ENCODE measurements at regions not wholly inside any gene's neighbourhood (a gene's known extent, or its start where the extent isn't known, plus 50 kb on each side); places are given as distances from the start of the nearest gene placed in this dataset.
"Not testable (repeated sequence)": the region's sequence is repeated elsewhere in the genome, so short reads cannot be mapped to it uniquely, and the experiment has no call there.

DNA sequence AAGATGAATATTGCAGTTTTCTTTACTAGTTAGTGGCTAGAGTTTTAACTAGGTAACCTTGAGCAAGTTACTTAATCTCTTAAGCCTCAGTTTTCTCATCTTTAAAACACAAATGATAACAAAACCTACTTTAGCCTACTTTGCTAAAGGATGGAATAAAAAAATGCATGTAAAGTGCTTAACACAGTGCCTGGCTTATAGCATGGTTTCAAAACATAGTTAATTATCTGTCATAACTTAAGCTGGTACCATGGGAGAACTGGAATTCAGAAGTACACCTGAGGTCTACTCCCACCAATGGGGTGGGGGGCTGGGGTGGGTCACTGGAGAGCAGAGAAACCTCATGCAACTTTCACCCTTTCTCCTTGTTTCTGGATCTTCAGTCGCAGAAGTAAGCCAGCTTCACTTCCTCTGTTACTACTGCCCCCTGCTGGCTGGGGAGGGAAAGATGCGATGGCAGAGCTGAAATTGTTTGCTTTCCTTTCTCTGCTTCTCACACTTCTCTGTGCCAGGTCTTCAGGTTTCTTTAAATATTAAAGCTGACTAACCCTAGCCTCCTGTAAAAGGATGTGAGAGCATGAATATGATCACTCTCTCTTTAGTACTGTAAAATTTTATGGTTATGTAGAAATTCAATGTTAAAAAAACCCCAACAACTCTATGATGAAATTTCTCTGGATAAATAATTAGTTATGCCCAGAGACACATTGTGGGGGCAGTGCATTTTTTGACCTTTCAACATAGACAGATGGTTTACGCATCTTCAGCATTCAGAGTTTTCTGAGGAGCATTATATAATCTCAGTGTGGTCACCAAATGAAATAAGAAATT lies 324.2 kb downstream of the HLX start:
- DNase-seq (ENCODE audit: low spot score): peak; percentile 70

DNA sequence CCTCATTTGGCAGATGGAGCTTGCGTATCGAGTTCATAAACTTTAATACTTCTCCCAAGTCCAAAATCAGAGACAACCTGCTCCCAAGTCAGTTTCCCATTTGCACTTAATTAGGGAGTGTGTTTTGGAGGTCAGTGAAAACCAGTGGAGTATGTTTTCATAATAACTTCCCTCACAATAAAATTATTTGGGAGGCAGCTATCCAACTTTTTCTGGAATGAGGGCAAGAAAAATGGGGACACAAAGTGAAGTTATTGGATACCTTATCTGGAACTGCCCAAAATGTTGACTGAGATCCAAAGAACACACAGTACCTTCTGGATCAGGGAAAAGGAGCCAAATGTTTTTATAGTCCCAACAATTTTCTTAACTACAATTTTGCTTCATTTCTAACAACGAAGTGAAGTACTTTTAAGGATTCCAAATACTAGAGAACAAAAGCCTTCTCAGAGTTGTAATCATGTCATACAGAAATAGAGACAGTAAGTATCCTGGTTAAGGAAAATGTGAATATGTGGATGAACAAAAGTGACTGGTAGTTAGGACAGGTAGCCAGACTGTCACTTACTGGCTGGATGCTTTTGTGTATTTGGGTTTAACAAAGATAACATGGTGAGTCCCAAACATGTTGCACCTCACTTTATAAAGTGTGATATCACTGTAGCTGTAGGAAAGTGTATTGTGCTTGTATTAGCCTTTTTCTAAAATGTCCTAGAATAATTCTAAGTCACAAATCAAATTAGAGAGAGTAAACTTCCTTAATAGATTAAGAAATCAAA lies 325.0 kb downstream of the HLX start:
- no peak for DNase-seq (ENCODE audit: low spot score)

DNA sequence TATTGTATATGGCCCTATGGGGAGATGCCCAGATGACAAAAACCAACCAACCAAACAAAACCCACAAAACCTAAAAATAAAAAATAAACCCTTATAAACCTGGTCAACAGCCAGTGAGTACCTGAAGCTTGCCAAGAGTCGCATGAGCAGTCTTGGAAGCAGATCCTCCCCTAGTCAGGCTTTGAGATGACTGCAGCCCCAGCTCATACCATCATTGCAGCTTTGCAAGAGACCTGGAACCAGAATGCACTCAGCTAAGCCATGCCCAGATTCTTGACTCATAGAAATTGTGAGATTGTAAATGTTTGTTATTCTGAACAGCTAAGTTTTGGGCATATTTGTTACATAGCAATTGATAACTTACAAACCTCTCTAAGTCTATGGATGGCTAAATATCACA lies 326.8 kb downstream of the HLX start:
- DNase-seq (ENCODE audit: low spot score): no peak

DNA sequence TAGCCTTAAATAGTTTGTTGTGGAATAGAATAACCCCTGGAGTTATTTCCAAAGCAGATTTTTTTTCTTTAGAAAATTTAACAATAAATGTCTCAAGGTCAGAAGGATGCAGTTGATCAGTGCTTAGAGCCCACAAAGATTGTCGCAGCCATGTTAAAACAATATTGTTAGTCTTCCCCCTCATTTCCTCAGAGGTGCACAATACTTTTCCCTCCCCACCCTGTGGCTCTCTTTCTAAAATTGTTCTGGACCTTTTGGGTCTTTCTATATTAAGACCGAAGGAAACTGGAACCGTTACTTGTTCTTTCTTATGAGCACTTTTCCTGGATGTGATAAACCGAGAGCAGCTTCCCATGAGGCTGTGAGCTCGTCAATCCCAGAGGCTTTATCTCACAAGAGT lies 333.7 kb downstream of the HLX start:
- no peak for DNase-seq (ENCODE audit: low spot score)

DNA sequence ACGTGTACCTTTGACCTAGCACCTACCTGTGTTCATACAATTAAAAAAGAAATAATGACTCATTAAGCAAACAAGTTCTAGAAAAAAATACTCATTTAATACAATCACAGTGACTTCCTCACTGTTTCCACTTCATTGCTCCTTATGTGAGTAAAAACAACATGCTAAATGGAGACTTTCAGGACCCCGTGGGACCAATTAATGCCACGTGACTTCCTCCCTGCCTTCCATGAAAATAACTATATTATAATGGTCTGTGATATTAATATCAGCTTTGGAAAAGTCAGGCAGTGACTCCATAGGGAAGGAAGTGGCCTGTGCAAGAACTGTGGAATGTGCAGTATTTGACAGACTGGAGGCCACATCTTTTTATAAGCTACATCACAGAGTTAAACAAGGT lies 337.8 kb downstream of the HLX start:
- no peak for DNase-seq (ENCODE audit: low spot score)

DNA sequence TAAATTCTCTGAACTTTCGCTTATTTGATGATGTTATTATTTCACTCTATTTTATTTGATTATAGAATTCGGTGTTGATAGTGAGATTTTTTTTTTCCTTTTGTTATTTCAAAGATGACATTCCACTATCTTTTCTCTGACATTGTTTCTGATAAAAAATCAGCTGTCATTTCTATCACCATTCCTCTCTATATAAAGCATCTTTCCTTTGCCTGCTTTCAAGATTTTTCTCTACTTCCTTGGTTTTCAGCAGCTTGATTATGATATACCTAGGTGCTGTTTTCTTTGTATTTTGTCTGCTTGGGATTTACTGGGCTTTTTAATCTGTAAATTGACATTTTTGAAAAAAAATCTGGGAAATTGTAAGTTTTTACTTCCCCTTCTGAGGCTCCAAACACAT lies 344.0 kb downstream of the HLX start:
- no peak for DNase-seq (ENCODE audit: low spot score)

DNA sequence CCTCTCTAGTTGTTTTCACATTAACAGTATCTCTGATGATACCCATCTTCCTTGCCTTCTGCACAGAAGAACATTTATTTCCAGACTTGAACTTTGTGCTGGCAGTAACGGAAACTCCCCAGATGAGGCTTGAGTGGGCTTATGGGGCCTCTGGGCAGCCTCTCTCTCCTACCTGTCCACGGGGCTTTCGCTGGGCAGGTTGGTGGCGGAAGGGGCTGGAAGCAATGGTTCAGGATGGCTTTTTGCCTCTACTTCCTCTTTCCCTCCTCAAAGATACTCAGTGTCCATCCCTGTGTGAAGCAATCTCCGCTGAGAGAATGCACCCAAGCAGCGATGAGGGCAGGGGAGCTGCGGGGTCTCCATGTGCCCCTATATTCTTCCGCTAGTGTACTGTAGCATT lies 348.2 kb downstream of the HLX start:
- no peak for DNase-seq (ENCODE audit: low spot score)

DNA sequence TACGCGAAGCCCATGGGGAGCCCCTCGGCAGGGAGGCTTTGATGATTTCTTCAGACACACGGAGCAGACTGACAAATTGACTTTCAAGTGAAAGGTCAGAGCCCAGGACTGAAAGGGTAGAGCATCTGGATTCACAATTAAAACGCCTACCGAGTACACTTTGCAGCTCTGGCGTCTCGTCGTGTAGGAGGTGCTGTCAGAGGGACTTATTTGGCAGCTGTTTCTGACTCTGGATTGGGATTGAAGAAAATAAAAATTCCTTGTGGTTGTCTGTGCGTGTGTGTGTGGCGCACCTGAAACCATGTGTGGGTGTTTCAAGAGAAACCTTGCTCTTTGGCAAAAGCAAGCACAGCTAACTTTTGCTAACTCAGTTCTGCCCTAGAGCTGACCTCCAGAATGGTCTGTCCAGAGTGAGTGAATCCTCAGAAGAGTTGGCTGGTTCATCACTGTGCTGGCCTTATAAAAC lies 348.7 kb downstream of the HLX start:
- DNase-seq (ENCODE audit: low spot score): no peak

DNA sequence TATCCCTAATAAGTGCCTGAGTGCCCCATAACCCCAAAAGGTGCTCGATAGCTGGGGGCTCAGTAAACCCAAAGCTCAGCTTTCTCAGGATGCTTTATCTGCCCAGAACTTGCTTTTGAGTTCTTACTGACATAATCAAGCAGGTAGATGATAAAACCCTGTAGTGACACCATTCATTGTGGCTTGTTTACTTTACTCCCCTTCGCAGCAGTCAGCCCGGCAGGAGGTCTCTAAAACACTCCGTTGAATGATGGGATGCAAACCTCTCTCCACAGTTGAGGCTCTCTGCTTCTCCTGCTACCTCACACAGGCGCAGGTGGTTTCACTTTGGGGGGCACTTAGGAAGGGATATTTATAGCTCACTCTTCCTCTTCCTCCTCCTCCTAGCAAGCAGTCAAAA lies 349.4 kb downstream of the HLX start:
- DNase-seq (ENCODE audit: low spot score): no peak

DNA sequence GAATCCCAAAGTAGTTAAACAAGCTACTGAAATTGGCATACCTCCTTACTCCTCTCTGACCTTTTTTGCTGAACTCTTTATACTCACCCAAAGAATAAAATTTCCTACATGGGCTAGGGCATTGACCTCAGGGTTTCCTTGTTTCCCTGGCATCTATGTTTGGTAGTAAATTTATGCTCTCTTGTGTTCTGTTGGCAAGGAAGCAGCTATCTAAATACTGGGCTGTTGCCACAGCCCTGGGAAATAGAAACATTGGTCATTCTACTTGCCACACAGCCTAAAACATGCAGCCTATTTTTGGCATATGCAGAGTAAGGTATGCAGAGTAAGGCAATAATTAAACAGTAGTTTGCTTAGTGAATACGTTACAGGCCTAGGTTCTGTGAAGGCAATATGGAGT lies 351.4 kb downstream of the HLX start:
- DNase-seq (ENCODE audit: low spot score): no peak

DNA sequence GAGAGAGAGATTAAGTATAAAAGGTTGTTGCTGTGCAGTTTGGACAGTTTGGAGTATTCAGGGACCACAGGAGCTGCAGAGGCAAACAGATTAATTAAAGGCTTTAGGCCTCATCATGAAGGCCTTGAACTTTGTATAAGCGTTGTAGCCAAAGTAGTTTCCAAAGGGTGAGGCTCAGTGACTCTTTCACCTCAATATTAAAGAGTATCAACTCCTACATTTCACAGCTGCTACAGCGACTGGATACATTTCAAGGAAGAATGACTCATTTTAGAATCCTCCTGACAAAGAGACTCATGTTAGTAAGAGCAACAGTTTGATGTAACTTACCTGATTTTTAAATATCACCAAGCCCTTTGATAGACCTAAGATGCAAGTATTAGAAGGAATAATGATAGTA lies 355.5 kb downstream of the HLX start:
- DNase-seq (ENCODE audit: low spot score): no peak

DNA sequence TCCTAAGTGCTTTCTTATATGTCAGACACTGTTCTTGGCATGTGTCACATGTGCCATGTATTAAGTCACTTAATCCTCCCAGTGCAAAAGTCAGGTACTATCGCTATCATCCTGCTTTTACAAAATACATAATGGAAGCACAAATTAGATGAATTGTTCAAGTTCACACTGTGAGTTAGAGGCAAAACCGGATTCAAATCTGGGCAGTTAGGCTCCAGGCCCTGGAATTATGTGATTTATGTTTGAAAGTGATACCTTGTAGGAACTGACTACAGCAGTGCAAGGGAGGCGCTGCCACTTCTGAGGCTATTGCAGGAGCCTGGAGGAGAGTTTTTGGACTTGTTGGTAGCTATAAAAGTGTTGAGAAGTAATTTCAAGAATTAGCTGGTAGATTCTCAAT lies 358.3 kb downstream of the HLX start:
- no peak for DNase-seq (ENCODE audit: low spot score)

DNA sequence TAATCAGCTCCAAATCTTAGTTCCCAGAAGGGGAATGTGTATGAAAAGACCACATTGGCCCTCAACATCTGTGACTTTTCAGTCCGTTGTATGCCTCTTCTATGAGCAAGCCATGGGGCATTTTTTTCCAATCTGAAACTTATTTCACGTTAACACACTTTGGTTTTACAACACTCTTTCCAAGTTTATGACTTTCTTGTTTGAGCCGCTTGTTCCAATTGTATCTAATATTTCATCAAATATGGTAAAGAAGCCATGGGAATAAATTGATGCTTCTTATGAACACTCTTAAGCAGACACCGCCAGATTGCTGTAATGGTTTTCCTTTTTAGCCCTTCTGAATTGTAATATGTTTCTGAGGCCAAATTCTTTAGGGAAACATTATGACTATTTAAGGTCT lies 359.9 kb downstream of the HLX start:
- no peak for DNase-seq (ENCODE audit: low spot score)

DNA sequence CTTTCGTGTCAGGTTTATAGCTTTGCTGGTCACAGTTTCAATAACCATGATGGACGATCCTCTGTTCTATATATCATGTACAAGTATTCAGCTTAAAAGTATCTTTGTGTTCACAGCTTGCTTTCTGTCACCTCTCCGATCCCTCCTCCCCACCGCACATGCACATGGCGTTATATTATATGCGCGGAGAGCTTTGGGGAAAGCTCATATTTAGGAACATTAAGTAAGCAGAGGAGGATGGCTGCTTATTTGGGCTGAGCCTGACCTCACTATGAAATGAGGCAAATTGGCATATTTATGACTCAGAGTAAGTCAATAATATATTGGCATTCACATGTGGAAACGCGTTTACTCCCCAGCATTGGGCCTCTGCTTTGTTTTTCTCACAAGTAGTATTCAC lies 360.5 kb downstream of the HLX start:
- DNase-seq (ENCODE audit: low spot score): no peak

DNA sequence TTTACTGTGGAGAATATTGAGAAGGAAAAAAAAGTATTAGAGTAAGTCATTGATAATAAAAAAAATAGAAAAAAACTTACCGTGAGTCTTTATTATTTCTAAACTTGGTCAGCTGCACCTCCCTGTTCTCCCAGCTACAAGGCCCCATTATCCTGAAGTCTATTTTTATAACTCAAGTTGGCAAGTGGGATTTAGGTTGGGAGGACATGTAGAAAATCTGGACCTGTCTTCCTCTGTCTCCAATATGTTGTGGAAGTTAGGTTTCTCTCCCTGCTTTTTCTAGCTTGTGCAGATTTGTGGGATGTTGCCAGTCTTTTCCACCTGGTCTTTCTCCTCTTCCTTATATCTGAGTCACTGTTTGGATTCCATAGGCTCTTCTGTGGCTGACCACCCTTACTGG lies 361.4 kb downstream of the HLX start:
- DNase-seq (ENCODE audit: low spot score): no peak

DNA sequence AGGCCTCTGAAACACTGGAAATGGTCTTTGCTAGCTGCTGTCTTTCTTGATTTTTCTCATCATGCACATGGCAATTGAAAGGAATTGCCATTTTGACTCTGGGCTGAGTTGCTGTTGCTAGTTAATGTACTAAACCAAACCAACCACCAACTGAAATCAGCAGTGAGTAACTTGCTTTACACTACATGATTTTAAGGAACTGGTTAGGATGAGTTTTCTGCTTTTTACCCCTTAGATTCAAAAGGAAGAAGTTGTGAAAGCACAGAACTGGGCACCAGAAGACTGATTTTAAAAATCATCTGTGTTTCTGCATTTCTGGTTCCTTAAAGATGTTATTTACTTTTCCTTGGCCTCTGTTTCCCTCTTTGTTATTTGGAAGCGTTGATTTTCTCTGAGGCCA lies 361.9 kb downstream of the HLX start:
- no peak for DNase-seq (ENCODE audit: low spot score)

DNA sequence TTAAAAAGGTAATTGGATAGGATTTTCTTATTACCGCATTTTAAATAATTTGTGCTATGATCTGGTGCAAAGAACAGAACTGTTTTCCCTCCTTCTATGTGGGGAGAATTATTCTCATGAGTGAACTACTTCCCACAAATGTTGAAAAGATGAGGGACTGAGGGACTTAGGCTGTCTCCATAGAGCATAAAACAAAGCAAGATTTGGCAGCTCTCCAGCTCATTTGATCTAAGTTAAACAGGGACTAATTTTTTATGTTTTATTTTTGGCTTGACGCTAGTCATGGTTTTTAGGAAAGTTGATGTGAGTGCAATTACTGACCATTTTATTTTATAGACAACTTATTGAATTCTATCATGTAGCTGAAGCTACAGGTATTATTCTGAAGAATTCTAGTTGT lies 362.3 kb downstream of the HLX start:
- DNase-seq (ENCODE audit: low spot score): no peak

DNA sequence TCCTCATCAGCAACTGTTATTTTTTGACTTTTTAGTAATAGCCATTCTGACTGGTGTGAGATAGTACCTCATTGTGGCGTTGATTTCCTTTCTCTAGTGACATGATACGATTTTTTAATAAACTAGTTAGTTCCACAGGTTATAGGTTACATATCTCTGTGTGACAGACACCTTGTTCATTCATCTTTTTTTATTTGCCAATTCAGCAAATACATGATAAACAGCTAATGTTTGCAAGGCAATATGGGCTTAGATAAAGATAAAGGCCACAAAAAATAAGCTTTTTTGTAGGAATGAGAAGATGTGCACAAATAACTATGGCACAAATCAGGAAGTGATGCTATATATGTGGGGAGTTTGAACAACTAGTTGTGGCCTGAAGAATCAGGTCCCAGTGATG lies 366.8 kb downstream of the HLX start:
- no peak for DNase-seq (ENCODE audit: low spot score)

DNA sequence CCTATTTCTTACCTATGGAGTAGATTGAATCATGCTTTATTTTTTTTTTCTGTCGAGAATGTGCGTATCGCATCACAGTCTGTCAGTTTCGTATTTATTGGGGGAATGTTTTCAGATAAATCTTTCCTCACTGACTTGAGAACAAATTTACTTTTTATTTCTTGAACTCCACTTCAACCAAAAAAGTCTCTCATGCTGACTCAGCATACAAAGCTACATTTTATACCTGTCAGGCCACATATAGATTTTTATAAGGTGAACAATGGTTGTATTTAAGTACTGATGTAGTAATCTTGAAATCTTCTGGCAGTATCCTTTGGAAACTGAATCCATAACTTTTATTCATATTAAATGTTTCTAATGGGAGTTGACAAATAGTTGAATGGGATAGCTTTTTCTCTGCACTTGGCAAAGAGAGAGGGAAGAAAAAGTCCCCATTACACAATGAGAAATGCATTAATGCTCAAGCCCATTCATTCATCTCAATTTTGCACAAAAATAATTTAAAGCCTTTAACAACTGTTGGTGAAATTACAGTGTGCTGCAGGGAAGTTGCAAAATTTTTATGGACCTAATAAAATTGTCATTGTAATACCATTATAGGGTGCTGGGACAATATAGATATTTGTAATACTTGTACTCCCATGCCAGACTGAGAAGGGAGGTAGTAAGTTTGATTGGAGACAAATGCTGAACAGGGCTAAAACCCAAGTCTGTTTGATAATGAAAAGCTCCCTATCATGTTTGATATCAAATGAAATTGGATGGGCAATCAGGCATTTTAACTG lies 367.6 kb downstream of the HLX start:
- no peak for DNase-seq (ENCODE audit: low spot score)

DNA sequence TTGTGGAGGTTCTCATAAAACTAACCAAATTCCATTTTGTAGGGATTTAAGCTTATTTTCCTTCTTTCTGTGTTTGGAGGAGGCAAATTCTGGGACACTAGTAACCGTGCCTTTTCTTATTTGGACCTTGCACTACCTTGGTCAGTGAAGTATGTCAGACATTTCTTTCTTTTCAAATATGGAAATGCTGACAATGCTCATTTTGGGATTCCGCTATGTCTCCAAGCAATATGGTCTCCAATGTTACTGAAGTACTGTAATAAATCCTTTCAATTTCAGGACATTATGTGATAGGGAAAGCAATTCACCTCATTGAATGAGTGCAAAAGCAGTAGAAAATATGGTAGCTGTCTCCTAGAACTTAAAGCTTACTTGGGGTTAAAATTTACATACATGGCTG lies 372.3 kb downstream of the HLX start:
- DNase-seq (ENCODE audit: low spot score): no peak

DNA sequence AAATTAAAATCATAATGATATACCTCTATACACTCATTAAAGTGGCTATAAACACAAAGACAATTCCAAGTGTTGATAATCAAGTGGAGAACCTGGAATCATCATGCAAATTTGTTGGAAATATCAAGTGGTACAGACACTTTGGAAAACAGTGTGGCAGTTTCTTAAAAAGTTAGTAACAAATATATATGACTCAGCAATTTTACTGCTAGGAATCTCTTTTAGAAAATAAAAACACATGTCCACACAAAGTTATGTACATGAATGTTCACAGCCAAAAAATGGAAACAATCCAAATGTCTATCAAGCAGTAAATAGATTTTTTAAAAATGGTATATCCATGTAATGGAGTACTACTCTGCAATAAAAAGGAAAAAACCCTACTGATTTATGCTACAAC lies 375.6 kb downstream of the HLX start:
- no peak for DNase-seq (ENCODE audit: low spot score)

DNA sequence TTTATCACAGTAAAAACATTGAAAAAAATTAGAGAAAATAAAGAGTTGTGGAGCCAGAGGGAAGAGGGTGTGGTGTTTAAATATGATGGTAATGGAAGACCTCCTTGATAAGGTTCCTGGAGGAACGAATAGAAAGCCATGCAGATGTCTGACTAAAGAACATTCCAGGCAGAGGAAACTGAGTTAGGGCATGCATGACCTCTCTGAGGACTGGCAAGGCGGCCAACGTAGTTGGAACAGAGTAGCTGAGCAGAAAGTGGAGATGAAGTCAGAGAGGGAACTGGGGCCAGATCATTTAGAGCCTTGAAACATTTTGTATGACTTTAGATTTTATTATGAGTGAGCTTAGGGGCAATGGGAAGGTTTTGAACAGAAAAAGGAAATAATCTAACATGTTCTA lies 377.5 kb downstream of the HLX start:
- no peak for DNase-seq (ENCODE audit: low spot score)

DNA sequence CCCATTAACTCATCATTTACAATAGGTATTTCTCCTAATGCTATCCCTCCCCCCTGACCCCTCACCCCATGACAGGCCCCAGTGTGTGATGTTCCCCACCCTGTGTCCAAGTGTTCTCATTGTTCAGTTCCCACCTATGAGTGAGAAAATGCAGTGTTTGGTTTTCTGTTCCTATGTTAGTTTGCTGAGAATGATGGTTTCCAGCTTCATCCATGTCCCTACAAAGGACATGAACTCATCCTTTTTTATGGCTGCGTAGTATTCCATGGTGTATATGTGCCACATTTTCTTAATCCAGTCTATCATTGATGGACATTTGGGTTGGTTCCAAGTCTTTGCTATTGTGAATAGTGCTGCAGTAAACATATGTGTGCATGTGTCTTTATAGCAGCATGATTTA lies 378.3 kb downstream of the HLX start:
- not testable (repeated sequence) for DNase-seq (ENCODE audit: low spot score)
